Erythroblast (primary cell): ENCODE measurements at regions not wholly inside any gene's neighbourhood (a gene's known extent, or its start where the extent isn't known, plus 50 kb on each side); places are given as distances from the start of the nearest gene placed in this dataset.

Source experiments
- GATA1 ChIP-seq: IDR thresholded peaks from 2 replicates; pipeline ENCODE4 v1.6.1; 2011; ENCODE audit warnings: low read depth, mild to moderate bottlenecking, control low read depth, low read length, moderate library complexity
- POLR2A ChIP-seq: IDR thresholded peaks from 2 replicates; pipeline ENCODE4 v1.6.1; 2011; ENCODE audit warnings: mild to moderate bottlenecking, low read length

DNA sequence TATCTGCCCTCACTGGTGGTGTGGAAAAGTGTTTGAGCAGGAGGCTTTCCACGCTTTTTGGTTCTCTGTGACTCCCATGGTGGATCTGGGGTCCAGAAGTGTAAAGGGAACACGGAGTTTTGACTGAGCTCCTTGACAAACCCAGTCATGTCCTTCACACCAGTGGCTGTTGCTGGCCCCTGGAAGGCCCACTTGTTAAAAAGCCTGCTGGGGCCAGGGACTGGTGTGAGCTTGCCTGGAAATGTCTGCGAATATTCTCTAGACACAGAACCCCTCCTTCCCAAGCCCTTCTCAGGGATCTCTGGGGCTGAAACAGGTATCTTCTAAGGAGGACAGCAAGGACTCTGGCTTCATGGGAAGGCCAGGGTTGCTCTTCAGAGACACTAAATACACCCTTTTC lies 343.0 kb downstream of the TCERG1L start:
- no peak for TF ChIP-seq POLR2A
- TF ChIP-seq GATA1: no peak
